Fibroblast of the conjunctiva (primary cell): ENCODE measurements at regions not wholly inside any gene's neighbourhood (a gene's known extent, or its start where the extent isn't known, plus 50 kb on each side); places are given as distances from the start of the nearest gene placed in this dataset.

ENCODE experiments used
- DNase-seq: peaks from one replicate; pipeline ENCODE4 v3.0.0-alpha.2; 2010; ENCODE audit warnings: low read depth

- DNase-seq = no peak
Measured at GRCh38 chr21:19245188-19245580, 841.6 kb upstream of the TMPRSS15 start.

GRCh38 chr21:19246018-19246417 lies 842.4 kb upstream of the TMPRSS15 start:
- DNase-seq = no peak

GRCh38 chr21:19256934-19257660 lies 853.5 kb upstream of the TMPRSS15 start:
- DNase-seq = no peak

- no peak for DNase-seq
Measured at GRCh38 chr21:19261731-19262376, 858.3 kb upstream of the TMPRSS15 start.

- DNase-seq = no peak
Measured at GRCh38 chr21:19266636-19267035, 863.1 kb upstream of the TMPRSS15 start.

GRCh38 chr21:19268686-19269085 lies 865.1 kb upstream of the TMPRSS15 start:
- DNase-seq = no peak

GRCh38 chr21:19275065-19275464 lies 871.5 kb upstream of the TMPRSS15 start:
- no peak for DNase-seq

GRCh38 chr21:19276665-19277064 lies 873.1 kb upstream of the TMPRSS15 start:
- no peak for DNase-seq

GRCh38 chr21:19286876-19287275 lies 883.3 kb upstream of the TMPRSS15 start:
- no peak for DNase-seq

GRCh38 chr21:19290328-19290727 lies 886.7 kb upstream of the TMPRSS15 start:
- no peak for DNase-seq

- DNase-seq = no peak
Measured at GRCh38 chr21:19320291-19320690, 916.7 kb upstream of the TMPRSS15 start.

- no peak for DNase-seq
Measured at GRCh38 chr21:19321688-19322087, 918.1 kb upstream of the TMPRSS15 start.

GRCh38 chr21:19322360-19322759 lies 918.8 kb upstream of the TMPRSS15 start:
- DNase-seq = peak; percentile 5

GRCh38 chr21:19326531-19327319 lies 923.1 kb upstream of the TMPRSS15 start:
- peak; percentile 3 for DNase-seq

- no peak for DNase-seq
Measured at GRCh38 chr21:19328954-19329353, 925.4 kb upstream of the TMPRSS15 start.

- DNase-seq = no peak
Measured at GRCh38 chr21:19340303-19340702, 936.7 kb upstream of the TMPRSS15 start.

- no peak for DNase-seq
Measured at GRCh38 chr21:19340954-19341353, 937.4 kb upstream of the TMPRSS15 start.

- no peak for DNase-seq
Measured at GRCh38 chr21:19343711-19344110, 940.1 kb upstream of the TMPRSS15 start.

GRCh38 chr21:19350286-19350685 lies 946.7 kb upstream of the TMPRSS15 start:
- DNase-seq = no peak

- no peak for DNase-seq
Measured at GRCh38 chr21:19353256-19353655, 949.7 kb upstream of the TMPRSS15 start.

GRCh38 chr21:19368944-19369343 lies 965.4 kb upstream of the TMPRSS15 start:
- no peak for DNase-seq

GRCh38 chr21:19392390-19392789 lies 988.8 kb upstream of the TMPRSS15 start:
- DNase-seq = no peak

GRCh38 chr21:19400223-19400770 lies 996.7 kb upstream of the TMPRSS15 start:
- no peak for DNase-seq
